Ovary (tissue), 7 donors: ENCODE measurements at regions not wholly inside any gene's neighbourhood (a gene's known extent, or its start where the extent isn't known, plus 50 kb on each side); places are given as distances from the start of the nearest gene placed in this dataset.

Source experiments
- DNase-seq, 5 donors: peaks; one replicate each; pipeline ENCODE4 v3.0.0-alpha.2; 2019 to 2020
- H3K27ac ChIP-seq, 2 donors: fragments of 200-600 bp; one replicate each; pipeline versions ENCODE4 v1.5.1 to v1.8.0; 2019 to 2022
- H3K27me3 ChIP-seq: fragments of 200-600 bp; one replicate; pipeline ENCODE4 v1.8.0; 2022
- H3K36me3 ChIP-seq: fragments of 200-600 bp; sonication (generic); one replicate; pipeline ENCODE4 v1.5.1; 2019
- H3K4me1 ChIP-seq: one replicate; pipeline ENCODE4 v1.8.1; 2013; ENCODE audit warnings: mild to moderate bottlenecking, moderate library complexity; ENCODE audit not compliant: insufficient read depth
- H3K4me3 ChIP-seq: fragments of 200-600 bp; sonication (generic); one replicate; pipeline ENCODE4 v1.5.1; 2017
- H3K9me3 ChIP-seq, 2 donors: fragments of 200-600 bp in 1 of 2; sonication (generic) in 1 of 2; one replicate each; pipeline versions ENCODE4 v1.5.1 to v1.8.1; 2013 to 2019; ENCODE audit warnings: mild to moderate bottlenecking in 1 of 2, moderate library complexity in 1 of 2
- CTCF ChIP-seq, 3 donors: fragments of 450-650 bp in 2 of 3; fragments of 200-600 bp in 1 of 3; IDR thresholded peaks; one replicate each; pipeline versions ENCODE4 v1.5.1 to v1.8.0; 2016 to 2022; ENCODE audit warnings: antibody characterized with exemption in 3 of 3, mild to moderate bottlenecking in 1 of 3
- EP300 ChIP-seq: sonication (generic); formaldehyde crosslinking; IDR thresholded peaks from one replicate; pipeline ENCODE4 v1.6.1; 2017; ENCODE audit warnings: antibody characterized with exemption
- POLR2A ChIP-seq: fragments of 450-650 bp; IDR thresholded peaks from one replicate; pipeline ENCODE4 v1.6.1; 2017; ENCODE audit warnings: antibody characterized with exemption, mild to moderate bottlenecking, moderate library complexity
- WGBS, 3 donors: extraction: QIAGEN DNeasy Blood & Tissue Kit in 1 of 3; methylation state at CpG; one replicate each; pipeline versions ENCODE4 v1.1.5 to v1.1.7; 2013 to 2017; 5-methylcytosine and 5-hydroxymethylcytosine counted together
- intact Hi-C, 4 donors: fragments of 100-400 bp; cut with DNase I; formaldehyde crosslinking; loops; one replicate each; pipeline versions ENCODE4 v1.11.0 to v1.15.1; 2022 to 2023
- donor health status: DM: no; HTN: no; CAD: no; lungs with moderate emphysema.
- donor health status: DM: no; HTN: no; CAD: no.
- donor health status: Bipolar disorder and iron deficiency.
- donor health status: DM: no; HTN: no; CAD: no.
- donor health status: DM: yes; HTN: yes; CAD: no.

GRCh38 chr6:19083801-19084200, 696.7 kb downstream of the RNF144B start:
- DNase-seq = no peak
- H3K4me3 ChIP-seq = no peak overlapping the region
- whole genome bisulfite sequencing, 3 donors = 22 to 42% (median 23%) methylated on average over 1 of the region's 1 CpG
- no peaks in the 10 kb centered on the region for H3K36me3 ChIP-seq
- no peaks in the 10 kb centered on the region for H3K9me3 ChIP-seq
- H3K27ac ChIP-seq = no peak overlapping the region
- no peaks in the 10 kb centered on the region for H3K27me3 ChIP-seq
- no peaks in the 10 kb centered on the region for H3K4me1 ChIP-seq
- intact Hi-C loops = no loop called here
- TF ChIP-seq POLR2A = no peak
- TF ChIP-seq CTCF (IDR thresholded peaks at IDR 0.05) = no peak
- TF ChIP-seq EP300 = no peak

- TF ChIP-seq CTCF (IDR thresholded peaks at IDR 0.05) = no peak
- no peak for TF ChIP-seq EP300
- no peak for TF ChIP-seq POLR2A
- DNase-seq = no peak
- Histone ChIP-seq H3K27me3 (no peaks in the 10 kb centered on the region), H3K9me3 (peaks cover 0 to under 1% of the 10 kb centered on the region in 2 donors), H3K27ac (no peak overlapping the region), H3K4me3 (no peak overlapping the region), H3K4me1 (no peaks in the 10 kb centered on the region), H3K36me3 (no peaks in the 10 kb centered on the region)
- 88 to 92% (median 91%) methylated on average over 4 of the region's 4 CpGs for WGBS, 3 donors
- intact Hi-C loops = no loop called here
These were observed 699.3 kb downstream of the RNF144B start for GRCh38 chr6:19086480-19086879.

- H3K27me3 ChIP-seq = no peaks in the 10 kb centered on the region
- no peaks in the 10 kb centered on the region for H3K4me1 ChIP-seq
- TF ChIP-seq CTCF (IDR thresholded peaks at IDR 0.05) = no peak
- no peak for TF ChIP-seq EP300
- TF ChIP-seq POLR2A = no peak
- WGBS, 3 donors = 95 to 97% (median 96%) methylated on average over 1 of the region's 1 CpG
- no peaks in the 10 kb centered on the region for H3K36me3 ChIP-seq
- intact Hi-C loops = no loop called here
- no peak overlapping the region for H3K27ac ChIP-seq
- H3K4me3 ChIP-seq = no peak overlapping the region
- no peak for DNase-seq
- peaks cover 0 to 3% of the 10 kb centered on the region in 2 donors for H3K9me3 ChIP-seq
These were observed 700.1 kb downstream of the RNF144B start for GRCh38 chr6:19087296-19087695.

GRCh38 chr6:19087897-19088296, 700.7 kb downstream of the RNF144B start:
- 60 to 77% (median 61%) methylated on average over 1 of the region's 1 CpG for WGBS, 3 donors
- Histone ChIP-seq H3K27ac (no peak overlapping the region), H3K4me3 (no peak overlapping the region), H3K4me1 (no peaks in the 10 kb centered on the region), H3K9me3 (peaks cover 0 to 3% of the 10 kb centered on the region in 2 donors), H3K27me3 (no peaks in the 10 kb centered on the region), H3K36me3 (no peaks in the 10 kb centered on the region)
- TF ChIP-seq POLR2A = no peak
- TF ChIP-seq CTCF (IDR thresholded peaks at IDR 0.05) = no peak
- no peak for TF ChIP-seq EP300
- intact Hi-C loops = no loop called here
- DNase-seq = no peak

GRCh38 chr6:19100752-19101151, 713.6 kb downstream of the RNF144B start:
- Histone ChIP-seq H3K27ac (no peak overlapping the region), H3K36me3 (no peaks in the 10 kb centered on the region), H3K4me3 (no peak overlapping the region), H3K4me1 (no peaks in the 10 kb centered on the region), H3K27me3 (no peaks in the 10 kb centered on the region), H3K9me3 (no peaks in the 10 kb centered on the region)
- 91 to 93% (median 92%) methylated on average over 4 of the region's 4 CpGs for WGBS, 3 donors
- no peak for DNase-seq
- intact Hi-C loops = no loop called here
- TF ChIP-seq EP300 (no peak), CTCF (IDR thresholded peaks at IDR 0.05) (no peak), POLR2A (no peak)
